ENCODE measurements at regions not wholly inside any gene's neighbourhood (a gene's known extent, or its start where the extent isn't known, plus 50 kb on each side); places are given as distances from the start of the nearest gene placed in this dataset.

DNA sequence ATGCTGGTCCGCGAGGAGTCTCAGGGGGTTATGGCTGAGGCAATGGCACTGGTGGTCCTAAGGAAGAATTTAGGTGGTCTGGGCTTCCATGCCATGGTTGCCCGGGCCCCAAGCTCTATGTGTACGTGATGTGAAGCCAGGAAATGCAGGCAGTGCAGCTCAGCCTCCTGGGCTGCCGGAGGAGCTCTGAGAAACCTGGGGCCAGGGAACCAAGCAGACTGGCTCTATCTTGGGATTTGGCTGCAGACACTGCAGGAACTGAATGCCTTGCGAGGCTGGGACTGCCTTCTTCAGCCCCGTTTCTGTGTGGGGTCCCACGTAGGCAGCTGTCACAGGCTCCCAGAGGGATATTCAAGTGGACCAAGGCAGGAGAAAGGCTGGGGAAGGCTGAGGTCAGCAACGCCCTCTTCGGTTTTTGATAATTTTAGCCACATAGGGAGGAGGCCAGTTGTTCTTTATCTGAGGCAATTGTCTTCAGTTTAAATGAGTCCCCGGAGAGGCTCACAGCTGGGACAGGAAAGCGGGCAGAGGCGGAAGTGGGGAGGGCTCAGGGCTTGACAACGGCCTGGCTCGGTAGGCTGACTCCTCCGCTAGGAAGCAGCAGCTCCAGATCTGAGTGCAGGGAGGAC is 77.7 kb downstream of the RHOB start:
- DNase-seq = no peak

DNA sequence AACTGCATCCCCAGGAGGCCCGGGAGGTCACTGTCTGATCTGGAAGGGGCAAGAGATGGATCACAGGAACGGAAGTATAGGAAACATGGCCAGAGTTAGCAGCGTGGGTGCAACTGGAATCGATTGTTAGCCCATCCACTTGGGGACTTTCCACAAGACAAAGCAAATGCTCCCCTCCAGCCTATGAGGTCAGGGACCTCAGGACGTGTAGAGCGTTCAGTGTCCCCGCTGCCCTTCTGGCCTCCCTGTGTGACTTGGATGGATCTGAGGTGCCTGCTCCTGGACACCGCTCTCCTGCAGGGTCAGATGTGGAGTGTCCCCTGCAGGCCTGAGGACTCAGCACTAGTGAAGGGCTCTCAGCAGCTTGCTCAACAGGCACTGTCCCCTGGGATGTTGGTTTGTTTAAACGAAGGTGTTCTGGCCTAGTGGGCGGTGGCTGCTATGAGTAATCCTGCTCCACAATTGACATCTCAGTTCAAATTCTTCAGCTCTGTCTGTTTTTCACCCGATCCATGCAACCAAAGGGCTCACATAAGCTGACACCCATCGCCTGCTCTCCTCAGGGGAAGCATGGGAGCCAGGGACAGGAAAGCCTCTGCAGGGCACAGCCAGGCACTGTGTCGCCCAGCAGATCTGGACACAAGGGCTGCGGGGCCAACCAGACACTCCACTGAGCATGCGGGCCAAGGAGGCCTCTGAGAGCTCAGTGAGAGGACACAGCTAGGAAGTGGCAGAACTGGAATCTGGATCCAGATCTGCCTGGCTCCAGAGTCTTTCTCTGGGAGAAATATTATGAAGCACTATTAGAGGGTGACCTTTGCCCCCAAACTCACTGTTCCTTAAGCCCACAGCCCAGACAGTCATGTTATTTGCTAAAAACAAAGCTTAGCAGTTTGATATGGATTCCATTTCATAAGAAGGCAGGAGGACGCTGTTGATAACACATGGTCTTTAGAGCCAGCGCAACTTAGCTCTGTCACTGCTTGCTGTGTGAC is 78.5 kb downstream of the RHOB start:
- DNase-seq = no peak

DNA sequence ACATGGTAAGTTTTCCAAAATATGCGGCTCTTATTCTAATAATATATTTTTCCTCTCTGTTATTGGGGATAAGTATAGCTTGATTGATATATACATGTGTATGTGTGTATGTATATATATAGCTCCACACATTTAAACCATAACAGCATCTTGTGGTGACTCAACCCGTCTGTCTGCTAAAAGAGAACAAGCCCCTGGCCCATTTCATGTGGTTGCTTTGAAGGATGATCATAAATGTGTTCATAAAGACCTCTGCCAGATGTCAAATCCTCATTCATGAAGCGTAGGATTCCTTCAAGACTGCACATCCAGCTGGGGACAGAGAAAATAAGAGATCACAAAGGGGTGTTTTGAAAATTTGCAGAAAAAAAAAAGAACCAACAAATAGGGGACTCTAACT is 79.3 kb downstream of the RHOB start:
- DNase-seq = no peak

GRCh38 chr2:20526708-20527107 is 79.8 kb downstream of the RHOB start:
- DNase-seq = no peak

DNA sequence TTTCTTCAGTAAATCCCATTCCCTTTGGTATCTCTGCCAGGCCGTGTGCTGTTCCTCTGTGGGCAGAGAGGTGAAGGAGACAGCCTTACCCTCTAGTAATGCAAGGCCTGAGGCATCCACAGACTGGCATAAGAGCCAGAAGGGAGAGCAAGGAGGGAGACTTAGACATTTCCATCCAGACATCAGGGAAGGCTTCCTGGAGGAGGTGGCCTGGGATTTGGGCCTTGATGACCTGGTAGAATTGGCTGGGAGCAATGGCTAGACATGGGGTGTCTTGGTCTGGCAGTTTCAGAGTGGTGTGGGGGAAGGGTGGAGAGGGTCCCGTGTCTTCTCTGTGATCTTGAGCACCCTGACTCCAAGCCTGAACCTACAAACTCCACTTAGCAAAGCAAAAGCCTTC is 81.8 kb downstream of the RHOB start:
- no peak for DNase-seq

DNA sequence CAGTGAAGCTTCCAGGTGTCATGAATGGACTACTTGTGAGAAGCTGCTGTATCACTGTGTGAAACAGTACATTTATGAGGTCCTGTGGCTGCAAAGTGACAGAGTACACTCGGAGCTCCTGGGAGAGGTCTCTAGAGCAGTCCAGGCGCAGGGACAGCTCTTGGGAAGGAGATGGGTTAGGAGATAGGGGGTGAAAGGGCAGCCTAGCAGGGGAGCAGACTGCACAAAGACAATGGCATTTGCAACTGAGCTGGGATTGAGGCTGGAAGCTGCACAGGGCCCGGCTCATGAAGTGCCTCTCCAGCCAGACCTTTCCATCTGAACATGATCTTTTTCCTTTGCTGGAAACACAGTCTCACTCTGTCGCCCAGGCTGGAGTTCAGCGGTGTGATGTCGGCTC is 83.6 kb downstream of the RHOB start:
- no peak for DNase-seq

GRCh38 chr2:20531633-20532262 is 84.9 kb downstream of the RHOB start:
- no peak for DNase-seq

DNA sequence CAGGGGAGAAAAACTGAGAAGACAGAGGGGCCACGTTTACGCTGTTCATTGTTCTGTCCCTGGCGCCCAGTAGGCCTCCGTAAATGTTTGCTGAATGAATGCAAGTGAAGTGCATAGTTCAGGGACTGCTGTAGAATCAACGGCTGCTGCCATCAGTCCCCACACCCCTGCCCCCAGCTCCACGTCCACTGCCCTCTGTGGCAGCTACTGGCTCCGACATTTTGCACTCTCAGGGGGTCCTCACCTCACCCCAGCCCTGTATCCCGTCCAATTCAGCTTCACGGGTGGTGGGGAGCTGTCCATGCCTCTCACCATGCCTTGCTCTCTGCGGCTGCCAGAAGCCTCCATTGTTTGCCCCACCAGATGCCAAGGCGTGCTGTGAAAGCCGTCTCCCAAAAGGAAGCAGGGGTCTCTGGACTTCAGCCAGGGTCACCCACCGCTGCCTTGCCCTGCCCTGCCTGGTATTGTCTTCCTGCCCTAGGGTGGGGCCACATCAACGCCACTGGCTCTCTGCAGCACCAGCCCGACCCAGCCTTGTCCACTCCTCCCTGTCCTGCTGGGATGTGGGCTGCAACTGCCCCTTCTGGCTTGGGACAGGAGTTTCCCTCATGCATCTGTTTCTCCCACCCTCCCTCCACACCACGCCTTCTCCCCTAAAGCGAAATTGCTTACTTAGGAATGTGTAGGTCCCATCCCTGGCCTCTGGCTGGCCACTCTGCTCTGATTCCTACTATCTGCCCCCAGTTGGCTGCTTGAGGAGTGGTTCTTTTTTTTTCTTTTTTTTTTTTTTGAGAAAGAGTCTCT is 86.0 kb downstream of the RHOB start:
- DNase-seq = no peak

DNA sequence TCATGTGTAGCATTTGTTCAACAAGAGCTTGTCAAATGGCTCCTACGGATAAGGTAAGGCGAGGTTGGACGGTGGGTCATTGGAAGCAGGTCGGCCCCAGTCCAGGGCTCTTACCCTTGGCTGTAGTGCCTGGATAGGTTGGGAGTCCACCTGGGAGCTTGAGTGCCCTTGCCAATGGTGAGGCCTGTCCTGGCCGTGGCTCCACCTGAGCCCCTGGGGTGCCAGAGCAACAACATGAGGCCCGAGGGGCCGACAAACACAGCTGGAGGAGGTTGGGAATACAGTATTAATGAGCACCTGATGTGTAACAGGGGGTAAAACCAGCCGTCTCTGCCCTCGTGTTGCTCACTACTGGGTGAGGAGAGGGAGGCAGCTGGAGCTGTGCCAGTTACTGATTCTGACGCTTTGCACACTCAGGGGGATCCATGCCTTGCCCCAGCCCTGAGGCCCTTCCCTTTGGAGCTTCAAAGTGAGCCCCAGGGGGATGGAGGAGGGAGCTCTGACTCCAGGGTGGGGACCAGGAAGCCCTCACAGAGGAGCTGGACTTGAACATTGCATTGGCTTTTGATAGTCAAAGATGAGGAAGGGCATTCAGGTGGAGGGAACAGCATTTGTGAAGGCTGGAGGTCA is 87.2 kb downstream of the RHOB start:
- no peak for DNase-seq

DNA sequence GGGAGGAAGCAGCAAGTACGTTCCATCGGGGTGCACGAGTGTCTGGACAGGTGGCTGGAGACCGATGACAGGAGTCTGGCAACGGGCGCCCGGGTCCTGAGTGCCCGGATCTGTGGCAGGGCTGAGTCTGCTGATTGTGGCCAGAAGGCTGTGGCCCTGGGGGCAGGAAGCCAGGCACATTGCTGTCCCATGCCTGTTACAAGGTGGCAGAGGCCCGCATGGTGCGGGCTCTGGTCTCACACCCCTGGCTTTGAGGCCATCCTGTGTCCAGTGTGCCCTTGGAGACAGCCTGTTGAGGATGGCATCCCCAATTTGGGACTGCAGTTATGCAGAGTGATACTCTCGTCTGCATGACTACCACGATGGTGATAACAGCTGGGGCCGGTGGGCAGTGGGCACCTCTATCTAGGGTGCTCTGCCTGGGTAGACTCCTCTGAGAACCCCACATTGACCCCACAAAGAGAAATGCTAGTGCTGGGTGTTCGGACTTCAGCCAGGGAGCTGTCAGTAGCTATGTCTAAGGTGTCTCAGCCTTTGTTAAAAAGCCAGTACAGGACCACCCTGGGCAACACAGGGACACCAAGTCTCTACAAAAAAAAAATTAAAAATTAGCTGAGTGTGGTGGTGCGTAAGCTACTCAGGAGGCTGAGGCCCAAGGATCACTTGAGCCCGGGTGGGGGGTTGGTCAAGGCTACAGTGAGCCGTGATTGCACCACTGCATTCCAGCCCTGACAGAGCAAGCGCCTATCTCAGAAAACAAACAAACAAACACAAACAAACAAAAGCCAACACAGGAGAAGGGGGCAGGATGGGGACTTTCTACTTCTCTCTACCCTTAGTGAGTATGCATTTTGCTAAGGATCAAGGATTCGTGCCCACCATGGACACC is 88.3 kb downstream of the RHOB start:
- no peak for DNase-seq

GRCh38 chr2:20536619-20537422 is 89.9 kb downstream of the RHOB start:
- no peak for DNase-seq

- no peak for DNase-seq
These were observed 90.8 kb downstream of the RHOB start for GRCh38 chr2:20537423-20538307.

DNA sequence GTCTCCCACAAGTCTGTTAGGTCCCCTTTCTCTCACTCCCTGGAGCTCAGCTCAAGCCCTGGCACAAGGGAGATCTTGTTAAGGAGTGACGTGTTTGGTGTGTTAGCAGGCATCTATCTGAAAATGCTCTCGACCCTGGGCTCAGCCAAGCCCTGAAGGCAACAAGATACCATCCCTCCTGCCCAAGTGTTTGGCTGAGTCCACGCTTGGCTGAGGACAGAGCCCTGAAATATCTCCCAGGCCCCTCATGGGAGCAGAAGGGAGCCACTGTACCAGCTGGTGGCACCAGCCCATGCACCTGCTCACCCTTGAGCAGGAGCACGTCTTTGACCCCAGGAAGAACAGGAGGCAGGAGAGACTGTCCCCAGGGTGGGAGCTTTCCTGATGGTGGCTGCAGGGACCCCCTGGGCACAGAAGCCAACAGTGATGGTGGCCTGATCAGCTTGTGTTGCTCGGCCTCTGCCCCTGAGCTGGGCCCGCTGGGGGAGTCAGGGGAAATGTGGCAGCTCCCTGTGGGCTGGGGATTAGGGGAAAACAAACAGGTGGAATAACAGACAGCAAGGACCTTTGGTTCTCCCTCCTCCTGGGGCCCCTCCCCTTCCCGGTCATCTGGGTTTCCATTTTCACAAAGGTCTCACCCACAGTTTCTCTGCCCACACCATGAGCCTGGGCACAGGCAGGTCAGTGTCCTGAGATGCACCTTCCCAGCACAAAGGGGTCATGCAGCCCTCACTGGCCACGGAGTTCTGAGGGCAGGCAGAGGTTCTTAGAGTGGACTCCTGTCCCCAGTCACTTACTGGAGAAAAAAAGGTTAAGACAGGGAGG is 91.6 kb downstream of the RHOB start:
- no peak for DNase-seq

DNA sequence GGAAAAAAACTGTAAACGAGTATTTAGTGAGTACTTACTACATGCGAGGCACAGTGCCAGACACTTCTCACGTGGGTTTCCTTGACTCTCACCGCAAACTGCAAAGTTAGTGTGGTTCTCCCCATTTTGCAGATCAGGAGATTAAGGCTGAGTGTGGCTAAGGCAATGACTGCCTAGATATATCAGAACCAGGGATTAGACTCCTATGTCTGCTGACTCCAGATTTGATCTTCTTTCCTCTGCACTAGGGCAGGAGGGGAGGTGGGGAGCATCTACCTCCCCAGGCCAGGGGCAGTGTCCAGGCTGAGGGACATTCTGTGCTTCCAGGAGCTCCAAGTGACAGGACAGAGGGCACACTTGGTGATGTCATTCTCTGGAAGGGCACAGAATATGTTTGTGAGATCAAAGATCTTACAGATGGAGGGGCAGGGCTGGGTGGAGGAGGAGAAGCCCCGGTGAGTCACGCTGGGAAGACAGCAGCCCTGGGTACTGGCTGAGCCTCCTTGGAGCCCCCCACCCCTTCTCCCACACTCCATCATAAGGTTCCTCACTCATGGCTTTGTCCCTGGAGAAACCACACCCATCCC is 92.4 kb downstream of the RHOB start:
- DNase-seq = no peak

DNA sequence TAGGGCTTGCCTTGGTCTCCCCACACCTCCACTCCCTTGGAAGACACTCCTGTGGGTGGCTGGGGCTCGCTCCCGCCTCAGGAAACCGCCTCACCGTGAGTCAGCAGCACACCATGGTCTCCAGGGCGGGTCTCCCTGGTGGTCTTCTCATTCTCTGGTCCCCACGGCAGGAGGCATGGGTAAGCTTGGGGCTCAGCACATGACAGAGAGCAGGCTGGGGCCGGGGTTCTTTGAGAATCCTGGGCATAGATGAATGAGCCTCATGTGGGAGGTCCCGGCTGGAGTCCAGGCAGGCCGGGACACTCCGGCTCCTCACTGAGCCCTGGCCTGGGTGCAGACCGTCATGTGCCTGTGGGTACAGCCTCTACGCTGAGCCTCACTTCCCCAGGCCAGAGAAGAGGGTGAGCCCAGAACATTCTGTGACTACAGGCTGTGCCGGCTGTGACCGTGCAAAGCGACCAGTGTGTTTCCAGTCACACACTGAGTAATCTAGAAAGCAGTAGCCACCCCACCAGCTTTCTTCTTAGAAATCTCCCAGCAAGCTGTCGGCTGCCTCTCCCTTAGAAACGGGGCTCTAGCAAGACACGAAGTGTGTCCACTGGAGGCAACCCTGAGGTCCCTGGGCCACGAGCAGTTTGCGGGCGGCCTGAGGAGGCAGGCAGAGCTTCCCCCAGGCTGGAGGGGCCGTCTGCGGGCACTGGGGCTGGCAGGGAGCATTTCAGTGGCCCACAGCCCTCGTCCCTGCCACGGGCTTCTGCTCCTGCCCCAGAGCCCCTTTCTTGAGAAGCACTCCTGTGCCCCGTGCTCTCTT is 93.1 kb downstream of the RHOB start:
- DNase-seq = no peak

- DNase-seq = peak; percentile 30
These were observed 93.9 kb downstream of the RHOB start for GRCh38 chr2:20540587-20541293.

GRCh38 chr2:20541294-20541640 is 94.4 kb downstream of the RHOB start:
- DNase-seq = no peak

Measured in NCI-H1694 treated with DMSO at 0.1 percent for 48 hours (cell line).